ENCODE measurements at regions not wholly inside any gene's neighbourhood (a gene's known extent, or its start where the extent isn't known, plus 50 kb on each side); places are given as distances from the start of the nearest gene placed in this dataset.

- TF ChIP-seq CTCF (IDR thresholded peaks at IDR 0.05; ENCODE audit: low read depth, low read length, poor library complexity, severe bottlenecking) (no peak), EZH2phosphoT487 (IDR thresholded peaks at IDR 0.05; ENCODE audit: borderline replicate concordance, low read length) (no peak)
Observed at GRCh38 chr6:51536728-51537127, 550.7 kb downstream of the PKHD1 start.
